GM10248 (cell line): ENCODE measurements at regions not wholly inside any gene's neighbourhood (a gene's known extent, or its start where the extent isn't known, plus 50 kb on each side); places are given as distances from the start of the nearest gene placed in this dataset.
A peak's percentile ranks its signal among the peaks of the same experiment; 100 is the strongest.

Source experiments
- CTCF ChIA-PET: fragments of 300-600 bp; sonication (Branson Sonifier 250); formaldehyde crosslinking; extraction: SDS; loops from one replicate; lab custom pipeline; 2021; ENCODE audit warnings: antibody characterized with exemption; lab: Yijun Ruan, JAX
- POLR2A ChIA-PET: fragments of 350-650 bp; sonication (Branson Sonifier 250); formaldehyde crosslinking; extraction: SDS; loops from one replicate; lab custom pipeline; 2020; ENCODE audit warnings: antibody characterized with exemption; lab: Yijun Ruan, JAX
- DNase-seq: peaks from one replicate; pipeline ENCODE4 v3.0.0; 2012; ENCODE audit errors: extremely low spot score
- TF ChIP-seq, protein P1 (sequence below): IDR thresholded peaks from 2 replicates; pipeline ENCODE4 v1.5.1; 2012; ENCODE audit warnings: mild to moderate bottlenecking, low read depth; ENCODE audit errors: extremely low read depth, missing control alignments, control extremely low read depth

- no peak for DNase-seq
- CTCF ChIA-PET = interaction anchor here (1.1 to 2.3 kb wide), 3 partner anchors 10 to 413 kb away, joined by 4 to 12 read pairs (median 4); no protein-coding TSS in a partner anchor
- TF ChIP-seq, protein P1, sequence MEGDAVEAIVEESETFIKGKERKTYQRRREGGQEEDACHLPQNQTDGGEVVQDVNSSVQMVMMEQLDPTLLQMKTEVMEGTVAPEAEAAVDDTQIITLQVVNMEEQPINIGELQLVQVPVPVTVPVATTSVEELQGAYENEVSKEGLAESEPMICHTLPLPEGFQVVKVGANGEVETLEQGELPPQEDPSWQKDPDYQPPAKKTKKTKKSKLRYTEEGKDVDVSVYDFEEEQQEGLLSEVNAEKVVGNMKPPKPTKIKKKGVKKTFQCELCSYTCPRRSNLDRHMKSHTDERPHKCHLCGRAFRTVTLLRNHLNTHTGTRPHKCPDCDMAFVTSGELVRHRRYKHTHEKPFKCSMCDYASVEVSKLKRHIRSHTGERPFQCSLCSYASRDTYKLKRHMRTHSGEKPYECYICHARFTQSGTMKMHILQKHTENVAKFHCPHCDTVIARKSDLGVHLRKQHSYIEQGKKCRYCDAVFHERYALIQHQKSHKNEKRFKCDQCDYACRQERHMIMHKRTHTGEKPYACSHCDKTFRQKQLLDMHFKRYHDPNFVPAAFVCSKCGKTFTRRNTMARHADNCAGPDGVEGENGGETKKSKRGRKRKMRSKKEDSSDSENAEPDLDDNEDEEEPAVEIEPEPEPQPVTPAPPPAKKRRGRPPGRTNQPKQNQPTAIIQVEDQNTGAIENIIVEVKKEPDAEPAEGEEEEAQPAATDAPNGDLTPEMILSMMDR = no peak
- POLR2A ChIA-PET = no interaction called here
Observed at GRCh38 chr3:168624892-168625448, 529.2 kb upstream of the GOLIM4 start.

DNA sequence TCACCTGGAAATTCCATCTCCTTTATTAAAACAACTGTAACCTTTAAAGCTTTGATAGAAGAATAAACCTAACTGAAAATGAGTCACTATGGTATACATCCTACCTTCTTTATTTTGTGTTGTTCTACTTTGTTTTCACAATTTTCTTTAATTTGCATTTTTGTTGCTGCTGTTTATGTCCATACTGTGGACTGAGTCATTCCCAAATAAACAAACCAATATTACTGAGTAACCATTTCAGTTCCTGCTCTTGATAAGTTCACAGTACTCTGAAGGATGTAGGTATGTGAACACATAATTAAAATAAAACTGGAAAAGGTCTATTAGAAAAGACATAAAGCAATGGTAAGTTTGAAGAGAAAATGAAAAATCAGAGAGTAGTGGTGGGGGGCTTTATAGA, 528.5 kb upstream of the GOLIM4 start:
- POLR2A ChIA-PET = no interaction called here
- DNase-seq = no peak
- TF ChIP-seq, protein P1 = no peak
- CTCF ChIA-PET = interaction anchor here (1.1 to 2.3 kb wide), 2 partner anchors 9 to 113 kb away, joined by 3 to 12 read pairs; no protein-coding TSS in a partner anchor

DNA sequence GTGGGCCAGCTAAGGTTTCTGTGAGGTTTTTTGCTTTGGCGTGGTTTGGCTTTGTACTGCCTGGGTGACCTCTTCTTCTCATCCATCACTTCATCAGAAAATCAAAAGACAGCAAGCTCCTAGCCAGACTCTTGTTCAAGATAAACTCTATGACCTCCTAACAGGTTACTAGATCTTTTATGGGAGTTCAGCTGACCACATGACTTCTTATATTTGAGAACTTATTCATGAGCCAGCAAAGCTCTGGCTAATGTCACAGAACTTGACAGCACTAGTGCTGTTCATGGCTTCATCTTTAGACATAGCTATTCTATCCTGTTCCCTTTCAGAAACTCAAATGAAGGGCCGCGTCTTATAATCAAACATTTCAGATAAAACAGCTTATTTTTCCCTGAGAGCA, 527.1 kb upstream of the GOLIM4 start:
- ChIA-PET POLR2A (no interaction called here), CTCF (interaction anchor here (1.1 to 1.6 kb wide), 2 partner anchors 411 to 575 kb away, joined by 4 to 5 read pairs; no protein-coding TSS in a partner anchor)
- no peak for DNase-seq
- TF ChIP-seq, protein P1 = no peak

DNA sequence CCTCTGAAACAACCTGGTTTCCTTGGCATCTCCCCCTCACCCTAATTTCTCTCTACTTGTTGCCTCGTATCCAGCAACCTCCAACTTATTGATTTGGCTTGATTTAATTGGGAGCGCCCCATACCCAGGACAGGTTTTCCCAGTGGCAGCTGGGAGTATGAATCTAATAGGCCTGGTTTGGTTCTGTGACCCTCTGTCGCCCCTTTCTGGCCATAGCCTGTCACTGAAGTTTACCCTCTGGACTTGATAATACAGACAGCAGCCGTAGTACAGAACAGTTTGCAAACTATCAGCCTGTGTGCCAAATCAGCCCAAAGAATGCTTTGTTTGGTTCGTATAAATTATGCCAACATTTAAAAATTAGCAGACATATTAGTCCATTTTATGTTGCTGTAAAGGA, 525.1 kb upstream of the GOLIM4 start:
- ChIA-PET POLR2A (no interaction called here), CTCF (interaction anchor here (0.7 to 4.3 kb wide), 39 partner anchors 8 to 423 kb away, joined by 3 to 41 read pairs (median 4); no protein-coding TSS in a partner anchor)
- DNase-seq = no peak
- TF ChIP-seq, protein P1 = peak; percentile 44

DNA sequence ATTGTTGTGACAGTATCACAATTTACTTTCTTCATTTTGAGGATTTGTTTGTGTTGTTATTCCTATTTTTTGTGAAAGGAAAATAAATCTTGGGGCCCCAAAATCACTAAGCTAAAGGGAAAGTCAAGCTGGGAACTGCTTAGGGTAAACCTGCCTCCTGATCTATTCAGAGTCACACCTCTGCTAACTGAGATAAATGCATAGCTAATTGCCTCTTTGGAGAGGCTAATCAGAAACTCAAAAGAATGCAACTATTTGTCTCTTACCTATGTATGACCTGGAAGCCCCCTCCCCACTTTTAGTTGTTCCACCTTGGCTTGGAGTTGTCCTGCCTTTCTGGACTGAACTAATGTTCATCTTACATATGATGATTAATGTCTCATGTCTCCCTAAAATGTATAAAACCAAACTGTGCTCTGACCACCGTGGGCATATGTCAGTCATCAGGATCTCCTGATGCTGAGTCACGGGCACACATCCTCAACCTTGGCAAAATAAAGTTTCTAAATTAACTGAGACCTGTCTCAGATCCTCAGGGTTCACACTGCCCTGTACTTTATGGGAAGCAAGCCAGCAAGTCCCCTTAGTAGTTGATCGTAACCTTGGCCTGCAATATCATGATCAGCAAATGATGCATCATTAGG, 523.2 kb upstream of the GOLIM4 start:
- POLR2A ChIA-PET = no interaction called here
- CTCF ChIA-PET = interaction anchor here (0.8 to 4.3 kb wide), 8 partner anchors 8 to 409 kb away, joined by 3 to 41 read pairs (median 4); no protein-coding TSS in a partner anchor
- TF ChIP-seq, protein P1 = no peak

GRCh38 chr3:168617658-168618057, 521.9 kb upstream of the GOLIM4 start:
- DNase-seq = no peak
- TF ChIP-seq, protein P1 = no peak
- CTCF ChIA-PET = interaction anchor here (1.2 to 4.3 kb wide), 7 partner anchors 9 to 408 kb away, joined by 3 to 41 read pairs (median 4); no protein-coding TSS in a partner anchor
- POLR2A ChIA-PET = no interaction called here

More for the DNA sequence above, 523.2 kb upstream of the GOLIM4 start:
- no peak for DNase-seq
